SK-N-MC (cell line): ENCODE measurements at regions not wholly inside any gene's neighbourhood (a gene's known extent, or its start where the extent isn't known, plus 50 kb on each side); places are given as distances from the start of the nearest gene placed in this dataset.

ENCODE experiments used
- DNase-seq: peaks from one replicate; pipeline ENCODE4 v3.0.0-alpha.2; 2011; ENCODE audit warnings: low read depth, low spot score
- H3K27ac ChIP-seq: fragments of 200-600 bp; sonication (generic); 2 replicates; pipeline ENCODE4 v1.5.1; 2016; ENCODE audit warnings: mixed run types
- H3K36me3 ChIP-seq: fragments of 200-600 bp; sonication (generic); 2 replicates; pipeline ENCODE4 v1.6.1; 2017; ENCODE audit warnings: antibody characterized with exemption, low read length, mixed read lengths; ENCODE audit not compliant: insufficient read depth
- H3K4me3 ChIP-seq: fragments of 200-600 bp; sonication (generic); 2 replicates; pipeline ENCODE4 v1.5.1; 2016
- H3K9ac ChIP-seq: fragments of 200-600 bp; sonication (generic); 2 replicates; pipeline ENCODE4 v1.8.0; 2017; ENCODE audit warnings: mixed run types, mixed read lengths; ENCODE audit not compliant: insufficient read length
- H3K9me3 ChIP-seq: fragments of 200-600 bp; sonication (generic); 2 replicates; pipeline ENCODE4 v1.6.1; 2017; ENCODE audit warnings: low read depth, mild to moderate bottlenecking, antibody characterized with exemption, low read length, moderate library complexity, mixed read lengths
- EZH2 ChIP-seq: fragments of 200-600 bp; sonication (generic); IDR thresholded peaks from one replicate; pipeline ENCODE4 v1.6.1; 2017; ENCODE audit warnings: antibody characterized with exemption
- FOXP2 ChIP-seq: optimal IDR thresholded peaks from 2 replicates; pipeline ENCODE3; 2011; ENCODE audit warnings: mild to moderate bottlenecking, moderate library complexity; ENCODE audit not compliant: insufficient read depth; ENCODE audit errors: extremely low read length, control extremely low read depth
- POLR2AphosphoS5 ChIP-seq: IDR thresholded peaks from 2 replicates; pipeline ENCODE4 v1.6.1; 2012; ENCODE audit warnings: mild to moderate bottlenecking, low read depth, low read length, borderline replicate concordance

GRCh38 chr15:69902414-69903062, 195.2 kb downstream of the TLE3 start:
- Histone ChIP-seq H3K4me3 (no peak overlapping the region), H3K9ac (no peak overlapping the region), H3K36me3 (no peaks in the 10 kb centered on the region), H3K27ac (no peak overlapping the region), H3K9me3 (no peaks in the 10 kb centered on the region)
- no peak for TF ChIP-seq POLR2AphosphoS5
- no peak for TF ChIP-seq EZH2
- TF ChIP-seq FOXP2 = no peak
- no peak for DNase-seq

GRCh38 chr15:69903470-69904469, 193.9 kb downstream of the TLE3 start:
- Histone ChIP-seq H3K36me3 (no peaks in the 10 kb centered on the region), H3K9ac (no peak overlapping the region), H3K27ac (no peak overlapping the region), H3K4me3 (no peak overlapping the region), H3K9me3 (no peaks in the 10 kb centered on the region)
- TF ChIP-seq POLR2AphosphoS5 = no peak
- TF ChIP-seq EZH2 = no peak
- TF ChIP-seq FOXP2 = no peak
- no peak for DNase-seq

GRCh38 chr15:69906256-69907185, 191.2 kb downstream of the TLE3 start:
- Histone ChIP-seq H3K9me3 (no peaks in the 10 kb centered on the region), H3K27ac (no peak overlapping the region), H3K4me3 (no peak overlapping the region), H3K9ac (no peak overlapping the region), H3K36me3 (no peaks in the 10 kb centered on the region)
- DNase-seq = no peak
- no peak for TF ChIP-seq EZH2

- no peak for TF ChIP-seq POLR2AphosphoS5
- TF ChIP-seq EZH2 = no peak
- TF ChIP-seq FOXP2 = no peak
- H3K27ac ChIP-seq = no peak overlapping the region
- H3K9ac ChIP-seq = no peak overlapping the region
- H3K4me3 ChIP-seq = no peak overlapping the region
- H3K9me3 ChIP-seq = no peaks in the 10 kb centered on the region
- no peaks in the 10 kb centered on the region for H3K36me3 ChIP-seq
- no peak for DNase-seq
Observed at GRCh38 chr15:69908060-69908459, 189.7 kb downstream of the TLE3 start.

- H3K27ac ChIP-seq = no peak overlapping the region
- no peak overlapping the region for H3K9ac ChIP-seq
- DNase-seq = no peak
- H3K9me3 ChIP-seq = no peaks in the 10 kb centered on the region
- H3K4me3 ChIP-seq = no peak overlapping the region
- no peak for TF ChIP-seq POLR2AphosphoS5
- no peak for TF ChIP-seq EZH2
- no peak for TF ChIP-seq FOXP2
- H3K36me3 ChIP-seq = no peaks in the 10 kb centered on the region
Observed at GRCh38 chr15:69908590-69909420, 188.9 kb downstream of the TLE3 start.

- H3K27ac ChIP-seq = no peak overlapping the region
- DNase-seq = no peak
- TF ChIP-seq POLR2AphosphoS5 (no peak), FOXP2 (no peak), EZH2 (no peak)
- no peak overlapping the region for H3K9ac ChIP-seq
- no peaks in the 10 kb centered on the region for H3K36me3 ChIP-seq
- no peak overlapping the region for H3K4me3 ChIP-seq
- no peaks in the 10 kb centered on the region for H3K9me3 ChIP-seq
Observed at GRCh38 chr15:69909719-69910444, 187.8 kb downstream of the TLE3 start.

GRCh38 chr15:69910514-69910913, 187.2 kb downstream of the TLE3 start:
- Histone ChIP-seq H3K9me3 (no peaks in the 10 kb centered on the region), H3K9ac (no peak overlapping the region), H3K4me3 (no peak overlapping the region), H3K36me3 (no peaks in the 10 kb centered on the region), H3K27ac (no peak overlapping the region)
- TF ChIP-seq EZH2 (no peak), FOXP2 (no peak), POLR2AphosphoS5 (no peak)
- no peak for DNase-seq
